UCSD-AML1 (cell line): ENCODE measurements at regions not wholly inside any gene's neighbourhood (a gene's known extent, or its start where the extent isn't known, plus 50 kb on each side); places are given as distances from the start of the nearest gene placed in this dataset.
A peak's percentile ranks its signal among the peaks of the same experiment; 100 is the strongest.
"Not testable (repeated sequence)": the region's sequence is repeated elsewhere in the genome, so short reads cannot be mapped to it uniquely, and the experiment has no call there.

ENCODE experiments used
- DNase-seq: peaks from one replicate; lab custom pipeline; 2025; ENCODE audit not compliant: unreplicated experiment; lab: John Stamatoyannopoulos, UW

GRCh38 chr14:42550310-42550709, 943.6 kb downstream of the LRFN5 start:
- DNase-seq: no peak

- DNase-seq: peak; percentile 7
Measured at GRCh38 chr14:42548349-42548748, 941.7 kb downstream of the LRFN5 start.

DNA sequence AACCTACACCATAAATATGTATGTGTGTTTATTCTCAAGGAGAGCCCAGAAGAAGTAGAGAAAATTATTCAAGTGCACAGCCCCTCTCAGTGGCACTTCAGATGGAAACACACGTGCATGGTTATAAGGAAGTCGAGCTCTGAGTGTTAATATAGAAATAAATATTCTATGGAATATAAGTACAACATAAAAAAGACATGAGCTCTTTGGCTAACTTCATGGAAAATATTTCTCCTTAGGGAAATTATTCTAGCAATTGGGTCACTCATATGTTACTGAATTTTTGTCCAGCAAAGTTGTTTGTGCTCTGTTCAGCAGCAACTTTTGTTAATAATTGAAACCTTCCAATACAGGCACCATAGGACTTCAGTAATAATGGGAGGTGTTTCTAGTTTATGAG, 939.0 kb downstream of the LRFN5 start:
- DNase-seq: no peak

DNA sequence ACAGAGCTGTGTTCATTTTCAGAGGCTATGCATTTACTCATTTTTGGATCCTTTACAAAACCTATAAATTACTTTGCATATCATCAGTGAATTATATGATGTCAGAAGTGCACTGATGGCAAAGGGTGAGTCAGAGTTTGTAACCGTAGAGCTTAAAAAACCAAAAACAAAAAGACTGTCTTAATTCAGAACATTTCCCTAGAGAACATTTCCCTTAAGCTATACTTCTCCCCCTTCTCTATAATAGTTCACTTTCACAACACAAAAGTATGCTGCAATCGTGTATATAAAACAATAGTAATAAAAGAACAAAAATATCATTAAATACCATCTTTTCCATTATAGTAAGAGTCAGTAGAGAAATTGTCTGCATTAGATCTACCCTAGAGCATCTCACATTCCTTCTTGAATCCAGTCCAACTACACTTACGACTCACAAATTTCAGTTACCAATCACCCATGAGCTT, 934.9 kb downstream of the LRFN5 start:
- DNase-seq: no peak

DNA sequence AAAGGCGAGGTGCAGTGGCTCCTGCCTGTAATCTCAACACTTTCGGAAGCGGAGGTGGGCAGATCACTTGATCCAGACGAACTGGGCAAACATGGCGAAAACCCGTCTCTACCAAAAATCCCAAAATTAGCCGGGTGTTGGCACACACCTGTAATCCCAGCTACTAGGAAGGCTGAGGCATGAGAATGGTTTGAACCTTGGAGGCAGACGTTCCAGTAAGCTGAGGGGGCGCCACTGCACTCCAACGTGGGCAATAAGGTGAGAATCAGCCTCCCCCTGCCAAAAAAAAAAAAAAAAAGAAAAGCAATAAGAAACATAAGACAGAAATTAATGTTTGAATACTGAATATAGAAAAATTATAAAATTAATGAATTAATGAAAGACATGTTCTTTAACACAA, 928.7 kb downstream of the LRFN5 start:
- no peak for DNase-seq

DNA sequence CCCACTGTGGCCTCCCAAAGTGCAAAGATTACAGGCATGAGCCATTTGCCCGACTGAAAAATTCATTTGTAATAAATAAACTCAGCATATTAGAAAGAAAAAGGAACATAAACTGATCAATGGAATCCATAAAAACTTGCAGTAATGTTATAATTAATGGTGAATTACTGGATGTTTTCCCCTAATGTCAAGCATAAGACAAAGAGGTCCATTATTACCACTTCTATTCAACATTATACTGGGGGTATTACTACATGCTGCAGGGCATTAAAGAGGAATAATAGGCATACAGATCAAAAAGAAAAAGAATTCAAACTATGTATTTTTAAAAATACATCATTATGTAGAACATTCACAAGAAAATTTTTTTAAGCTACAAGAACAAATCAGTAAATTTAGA, 926.8 kb downstream of the LRFN5 start:
- DNase-seq: no peak

DNA sequence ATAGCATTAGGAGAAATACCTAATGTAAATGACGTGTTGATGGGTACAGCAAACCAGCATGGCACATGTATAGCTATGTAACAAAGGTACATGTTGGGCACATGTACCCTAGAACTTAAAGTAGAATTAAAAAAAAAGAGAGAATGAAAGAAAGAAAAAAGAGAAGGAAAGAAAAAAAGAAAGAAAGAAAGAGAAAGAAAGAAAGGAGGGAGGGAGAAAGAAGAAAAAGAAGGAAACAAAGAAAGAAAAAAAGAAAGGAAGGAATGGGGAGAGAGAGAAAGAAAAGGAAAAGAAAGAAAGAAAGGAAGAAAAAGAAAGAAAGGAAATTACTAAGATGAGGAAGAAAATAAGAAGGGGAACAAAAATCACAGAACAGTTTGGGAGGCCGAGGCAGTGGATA, 925.5 kb downstream of the LRFN5 start:
- no peak for DNase-seq

DNA sequence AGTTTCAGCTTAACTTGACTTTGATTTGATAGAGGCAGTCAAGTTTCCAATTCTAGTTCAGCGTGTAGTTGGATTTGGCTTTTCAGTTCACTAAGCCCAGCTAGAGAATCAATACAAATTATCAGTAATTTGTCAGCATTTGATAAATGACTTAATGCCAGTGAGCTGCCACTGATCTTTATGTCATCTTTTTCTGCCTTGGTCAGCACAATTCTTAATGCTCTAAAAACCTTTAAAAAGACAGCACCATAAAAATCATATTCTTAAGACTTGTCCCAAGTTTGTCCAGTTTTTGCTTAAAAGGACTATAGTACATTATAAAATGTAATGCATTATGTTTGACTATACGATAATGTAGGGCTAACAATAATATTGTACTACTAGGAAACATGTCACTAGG, 920.5 kb downstream of the LRFN5 start:
- no peak for DNase-seq

- DNase-seq: peak; percentile 10
Measured at GRCh38 chr14:42523666-42524065, 917.0 kb downstream of the LRFN5 start.

- DNase-seq: peak; percentile 17
Measured at GRCh38 chr14:42517806-42518500, 911.3 kb downstream of the LRFN5 start.

DNA sequence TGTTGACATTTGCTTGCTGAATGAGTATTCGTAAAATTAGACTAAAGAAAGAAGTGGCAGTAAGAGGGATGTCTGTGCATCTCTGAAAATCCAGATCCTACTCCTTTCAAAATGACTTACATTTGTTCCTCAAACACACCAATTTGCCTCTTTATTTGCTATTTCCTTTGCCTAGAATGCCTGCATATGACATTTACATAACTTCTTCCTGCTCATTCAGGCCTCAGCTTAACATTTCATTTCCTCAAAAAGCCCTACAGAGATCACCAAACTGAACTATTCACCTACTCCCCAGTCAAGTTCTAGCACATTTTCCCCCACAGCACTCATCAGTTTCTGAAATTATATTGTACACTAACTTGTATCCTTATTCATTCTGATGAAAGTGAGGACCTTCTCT, 907.2 kb downstream of the LRFN5 start:
- no peak for DNase-seq

DNA sequence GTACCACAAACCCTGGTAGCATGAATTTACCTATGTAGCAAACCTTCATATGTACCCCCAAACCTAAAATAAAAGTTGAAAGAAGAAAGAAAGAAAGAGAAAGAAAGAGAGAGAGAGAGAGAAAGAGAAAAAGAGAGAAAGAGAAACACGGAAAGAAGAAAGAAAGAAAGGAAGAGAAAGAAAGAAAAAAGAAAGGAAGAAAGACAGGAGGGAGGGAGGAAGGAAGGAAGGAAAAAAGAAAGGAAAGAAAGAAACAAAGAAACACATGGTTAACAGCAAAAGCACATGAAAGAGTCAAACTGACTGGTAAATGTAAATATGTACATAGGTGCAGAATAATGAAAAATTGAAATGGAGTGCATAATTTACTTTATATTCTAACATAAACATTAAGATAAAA, 903.4 kb downstream of the LRFN5 start:
- DNase-seq: no peak

GRCh38 chr14:42508209-42508946, 901.7 kb downstream of the LRFN5 start:
- DNase-seq: no peak

DNA sequence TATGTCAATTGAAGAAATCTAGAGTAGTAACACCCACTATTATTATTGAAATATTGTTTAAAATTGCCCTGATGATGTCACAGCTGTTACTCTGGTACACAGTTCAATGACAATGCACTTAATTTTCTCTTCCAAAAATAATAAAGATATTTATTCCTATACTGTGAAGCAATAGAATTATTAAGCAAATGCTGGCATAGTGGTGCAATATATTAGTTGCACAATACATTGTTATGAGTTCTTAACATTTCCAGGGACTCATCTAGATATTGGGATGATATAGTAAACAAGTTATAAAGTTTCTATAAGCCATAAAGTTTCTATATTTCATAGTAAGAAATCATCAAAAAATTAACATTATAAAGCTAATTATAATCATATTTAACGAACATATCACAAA, 897.8 kb downstream of the LRFN5 start:
- DNase-seq: no peak

DNA sequence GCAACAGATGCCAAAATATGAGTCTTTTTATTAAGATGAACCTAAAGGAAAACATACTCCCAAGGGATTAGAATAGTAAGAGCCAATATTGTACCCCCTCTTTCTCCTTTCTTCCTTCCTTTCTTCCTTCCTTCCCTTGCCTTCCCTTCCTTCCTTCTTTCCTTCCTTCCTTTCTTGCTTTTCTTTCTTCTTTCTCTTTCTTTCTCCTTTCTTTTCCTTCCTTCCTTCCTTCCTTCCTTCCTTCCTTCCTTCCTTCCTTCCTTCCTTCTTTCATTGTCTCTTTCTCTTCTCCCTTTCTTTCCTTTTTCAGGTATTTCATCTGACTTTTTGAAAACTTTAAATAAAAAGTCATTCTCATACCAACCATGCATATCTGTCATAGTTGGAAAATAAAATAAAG, 892.5 kb downstream of the LRFN5 start:
- DNase-seq: no peak

DNA sequence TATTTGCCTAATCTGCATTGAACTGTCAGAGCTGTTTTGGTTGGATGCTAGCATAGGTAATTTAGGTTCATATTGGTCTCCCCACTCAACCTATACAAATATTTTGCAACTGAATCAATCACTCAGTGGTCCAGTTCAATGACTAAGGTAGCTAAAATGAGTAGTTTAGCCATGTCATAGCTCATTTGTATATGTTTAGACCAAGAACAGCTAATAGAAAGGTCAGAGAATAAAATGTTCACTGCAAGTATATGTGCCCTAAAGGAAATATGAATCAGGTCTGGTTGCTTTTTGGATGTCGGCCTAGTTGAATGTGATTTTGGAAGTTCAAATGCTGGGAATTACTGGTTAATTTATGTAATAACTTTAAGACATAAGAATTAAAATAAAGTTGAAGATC, 883.9 kb downstream of the LRFN5 start:
- no peak for DNase-seq

DNA sequence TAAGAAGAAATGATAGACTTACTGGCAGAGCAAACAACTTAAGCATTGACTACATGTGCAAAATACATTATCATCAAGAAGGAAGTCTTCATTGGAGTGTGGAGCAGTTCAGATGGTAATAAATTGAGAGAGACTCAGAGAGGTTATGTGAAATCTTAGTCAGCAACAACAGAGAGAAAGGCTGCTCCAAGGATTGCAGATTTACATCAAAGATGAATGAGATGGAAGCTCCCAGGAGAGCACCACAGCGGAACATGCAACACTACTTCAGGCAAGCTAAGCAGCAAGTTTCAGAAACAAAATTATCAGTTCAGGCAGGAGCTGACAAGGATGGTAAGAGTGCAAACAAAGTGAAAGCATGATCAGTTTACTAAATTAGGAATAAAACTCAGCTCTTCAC, 882.3 kb downstream of the LRFN5 start:
- DNase-seq: no peak

DNA sequence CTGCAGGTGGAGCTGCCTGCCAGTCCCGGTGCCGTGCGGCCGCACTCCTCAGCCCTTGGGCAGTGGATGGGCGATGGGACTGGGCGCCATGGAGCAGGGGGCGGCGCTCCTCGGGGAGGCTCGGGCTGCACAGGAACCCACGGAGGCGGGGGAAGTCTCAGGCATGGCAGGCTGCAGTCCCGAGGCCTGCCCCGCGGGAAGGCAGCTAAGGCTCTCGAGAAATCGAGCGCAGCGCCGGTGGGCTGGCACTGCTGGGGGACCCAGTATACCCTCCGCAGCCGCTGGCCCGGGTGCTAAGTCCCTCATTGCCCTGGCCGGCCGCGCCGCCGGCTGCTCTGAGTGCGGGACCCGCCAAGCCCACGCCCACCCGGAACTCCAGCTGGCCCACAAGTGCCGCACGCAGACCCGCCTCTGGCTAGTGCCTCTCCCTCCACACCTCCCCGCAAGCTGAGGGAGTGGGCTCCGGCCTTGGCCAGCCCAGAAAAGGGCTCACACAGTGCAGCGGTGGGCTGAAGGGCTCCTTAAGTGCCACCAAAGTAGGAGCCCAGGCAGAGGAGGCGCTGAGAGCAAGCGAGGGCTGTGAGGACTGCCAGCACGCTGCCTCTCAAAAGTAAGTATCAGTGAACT, 875.8 kb downstream of the LRFN5 start:
- not testable (repeated sequence) for DNase-seq

DNA sequence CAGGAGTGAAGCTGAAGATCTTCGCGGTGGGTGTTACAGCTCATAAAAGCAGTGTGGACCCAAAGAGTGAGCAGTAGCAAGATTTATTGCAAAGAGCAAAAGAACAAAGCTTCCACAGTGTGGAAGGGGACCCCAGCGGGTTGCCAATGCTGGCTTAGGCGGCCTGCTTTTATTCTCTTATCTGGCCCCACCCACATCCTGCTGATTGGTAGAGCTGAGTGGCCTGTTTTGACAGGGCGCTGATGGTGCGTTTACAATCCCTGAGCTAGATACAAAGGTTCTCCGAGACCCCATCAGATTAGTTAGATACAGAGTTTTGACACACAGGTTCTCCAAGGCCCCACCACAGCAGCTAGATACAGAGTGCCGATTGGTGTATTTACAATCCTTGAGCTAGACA, 875.0 kb downstream of the LRFN5 start:
- not testable (repeated sequence) for DNase-seq

DNA sequence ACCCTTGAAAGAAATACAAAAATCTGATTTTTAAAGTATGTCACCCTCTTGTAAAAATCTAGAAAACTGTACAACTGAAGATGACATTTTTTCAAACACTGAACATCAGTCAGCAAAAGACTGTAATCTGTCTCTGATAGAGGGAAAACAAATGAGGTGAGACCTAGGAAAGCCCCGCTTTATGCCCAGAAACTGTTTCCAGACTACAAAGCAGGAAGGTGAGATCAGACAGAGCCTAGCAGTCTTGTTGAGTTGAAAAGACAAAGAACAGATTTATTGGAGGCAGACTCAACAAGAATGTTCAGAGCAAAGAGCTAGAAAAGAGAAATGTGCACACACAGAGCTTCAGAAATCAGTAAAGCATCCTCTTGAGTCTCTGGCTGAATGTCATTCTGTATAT, 873.6 kb downstream of the LRFN5 start:
- no peak for DNase-seq

DNA sequence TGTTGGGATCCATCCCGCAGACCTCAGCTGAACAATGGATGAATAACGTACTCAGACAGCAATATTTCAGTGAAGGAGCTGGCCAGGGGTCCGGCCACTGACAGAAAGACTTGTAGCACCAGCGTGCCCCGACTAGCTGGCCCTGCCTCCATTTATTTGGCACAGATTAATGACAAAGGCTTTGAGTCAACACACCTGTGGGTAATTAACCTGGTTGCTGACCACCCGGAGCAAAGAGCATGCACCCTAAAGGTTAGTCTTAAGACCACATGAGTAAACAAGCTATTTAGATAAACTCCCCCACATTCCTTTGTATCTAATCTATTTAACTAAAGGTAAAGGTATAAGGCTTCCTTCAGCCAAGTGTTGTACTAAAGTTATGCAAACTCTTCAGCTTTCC, 868.6 kb downstream of the LRFN5 start:
- DNase-seq: no peak

GRCh38 chr14:42470427-42470719, 863.7 kb downstream of the LRFN5 start:
- DNase-seq: no peak
